ENCODE measurements at regions not wholly inside any gene's neighbourhood (a gene's known extent, or its start where the extent isn't known, plus 50 kb on each side); places are given as distances from the start of the nearest gene placed in this dataset.

DNA sequence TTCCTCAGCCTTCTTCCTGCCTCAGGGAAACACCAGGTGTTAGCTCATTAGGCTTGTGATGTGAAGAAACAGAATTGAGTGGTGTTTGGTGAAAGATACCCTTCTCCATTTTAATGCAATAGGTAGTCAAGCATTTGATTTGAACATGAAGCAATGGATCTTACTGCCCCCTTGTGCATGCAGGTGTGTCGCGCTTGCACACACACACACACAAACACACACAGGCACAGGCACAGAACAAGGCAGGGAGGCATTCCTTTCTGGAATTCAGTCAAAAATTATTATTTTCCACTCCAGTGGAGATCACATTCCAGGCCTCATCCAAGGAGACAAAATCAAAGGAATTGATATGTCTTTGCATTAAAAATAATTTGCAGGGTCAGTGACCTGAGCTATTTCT lies 667.0 kb upstream of the MARCKS start:
- BruUV-seq (replicated peaks) = no TSS peak
- dilution Hi-C loops (cut with MboI; ENCODE audit: extremely low pct_ligation_motif_present, low sequenced_read_pairs) = no loop called here
- no peak overlapping the region for H3K9ac ChIP-seq (replicated peaks; ENCODE audit: extremely low read depth, insufficient read depth, low read length)
- TF ChIP-seq MAX (IDR thresholded peaks at IDR 0.05; ENCODE audit: insufficient read depth, insufficient read length) = no peak
- peak in 1 of 2 donors; percentile 13 for TF ChIP-seq CTCF (IDR thresholded peaks at IDR 0.05; ENCODE audit: extremely low read depth in 1 of 2, insufficient read depth in 1 of 2, low read depth in 1 of 2, low read length in 2 of 2)
- no peaks in the 10 kb centered on the region for H3K36me3 ChIP-seq (ENCODE audit: control insufficient read depth in 2 of 2, extremely low read depth in 1 of 2, insufficient read depth in 2 of 2, low read length in 2 of 2)
- no peaks in the 10 kb centered on the region for H3K27me3 ChIP-seq (ENCODE audit: control insufficient read depth in 2 of 2, insufficient read depth in 2 of 2, low read length in 2 of 2)
- H3K79me2 ChIP-seq (ENCODE audit: control insufficient read depth, insufficient read depth, low read length) = no peaks in the 10 kb centered on the region
- DNase-seq (ENCODE audit: low read depth, low spot score) (no peak), FAIRE-seq (no peak)
- no peak overlapping the region for H2AFZ ChIP-seq (ENCODE audit: low read depth, low read length)
- H3K4me3 ChIP-seq (replicated peaks in 1 of 3; ENCODE audit: insufficient read depth in 1 of 3, low read depth in 1 of 3, low read length in 3 of 3) = no peak overlapping the region
- no peak overlapping the region for H3K27ac ChIP-seq (ENCODE audit: insufficient read depth, low read depth, low read length)
- no peaks in the 10 kb centered on the region for H3K9me3 ChIP-seq (replicated peaks; ENCODE audit: control insufficient read depth, insufficient read depth, low read length)
- intact Hi-C loops (cut with micrococcal nuclease) = no loop called here
- peaks cover 6% of the 10 kb centered on the region for H3K4me1 ChIP-seq (ENCODE audit: control insufficient read depth, extremely low read depth, insufficient read depth, low read length)
- POLR2A ChIA-PET = no interaction called here
- H3K4me2 ChIP-seq (ENCODE audit: insufficient read depth, low read length) = no peak overlapping the region
- H3K9me1 ChIP-seq (replicated peaks; ENCODE audit: control insufficient read depth, extremely low read depth, insufficient read depth, low read length) = no peaks in the 10 kb centered on the region
- CTCF ChIA-PET = interaction anchor here (1.4 to 1.5 kb wide), 2 partner anchors 53 to 668 kb away, joined by 3 to 8 read pairs; no protein-coding TSS in a partner anchor
- no peaks in the 10 kb centered on the region for H4K20me1 ChIP-seq (replicated peaks; ENCODE audit: control insufficient read depth, extremely low read depth, insufficient read depth, low read length)

DNA sequence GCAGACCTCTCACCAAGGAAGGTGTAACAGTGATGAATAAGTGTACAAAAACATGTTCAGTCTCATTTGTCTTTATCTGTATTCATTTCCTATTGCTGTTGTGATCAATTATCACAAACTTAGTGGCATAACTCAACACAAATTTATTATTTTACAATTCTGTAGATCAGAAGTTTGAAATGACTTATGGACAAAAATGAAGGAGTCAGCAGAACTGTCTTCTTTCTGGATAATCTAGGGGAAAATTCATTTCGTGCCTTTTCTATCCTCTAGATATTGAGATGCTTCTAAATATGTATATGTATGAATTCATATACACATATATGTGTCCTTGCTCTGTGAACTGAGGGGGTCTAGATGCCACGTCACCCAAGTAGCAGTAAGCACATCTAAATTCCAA lies 663.1 kb upstream of the MARCKS start:
- H2AFZ ChIP-seq (ENCODE audit: low read depth, low read length) = no peak overlapping the region
- H3K4me1 ChIP-seq (ENCODE audit: control insufficient read depth, extremely low read depth, insufficient read depth, low read length) = no peaks in the 10 kb centered on the region
- CTCF ChIA-PET = no interaction called here
- H3K79me2 ChIP-seq (ENCODE audit: control insufficient read depth, insufficient read depth, low read length) = no peaks in the 10 kb centered on the region
- DNase-seq (ENCODE audit: low read depth, low spot score) (no peak), FAIRE-seq (no peak)
- intact Hi-C loops (cut with micrococcal nuclease) (no loop called here), dilution Hi-C loops (cut with MboI; ENCODE audit: extremely low pct_ligation_motif_present, low sequenced_read_pairs) (no loop called here)
- no peaks in the 10 kb centered on the region for H3K27me3 ChIP-seq (ENCODE audit: control insufficient read depth in 2 of 2, insufficient read depth in 2 of 2, low read length in 2 of 2)
- no peak overlapping the region for H3K4me3 ChIP-seq (replicated peaks in 1 of 3; ENCODE audit: insufficient read depth in 1 of 3, low read depth in 1 of 3, low read length in 3 of 3)
- H4K20me1 ChIP-seq (replicated peaks; ENCODE audit: control insufficient read depth, extremely low read depth, insufficient read depth, low read length) = no peaks in the 10 kb centered on the region
- no peaks in the 10 kb centered on the region for H3K36me3 ChIP-seq (ENCODE audit: control insufficient read depth in 2 of 2, extremely low read depth in 1 of 2, insufficient read depth in 2 of 2, low read length in 2 of 2)
- TF ChIP-seq FOS (IDR thresholded peaks at IDR 0.05; ENCODE audit: borderline replicate concordance, insufficient read depth, low read length) = no peak
- H3K27ac ChIP-seq (ENCODE audit: insufficient read depth, low read depth, low read length) = no peak overlapping the region
- H3K9me3 ChIP-seq (replicated peaks; ENCODE audit: control insufficient read depth, insufficient read depth, low read length) = no peaks in the 10 kb centered on the region
- H3K9me1 ChIP-seq (replicated peaks; ENCODE audit: control insufficient read depth, extremely low read depth, insufficient read depth, low read length) = no peaks in the 10 kb centered on the region
- BruUV-seq (replicated peaks) = no TSS peak
- POLR2A ChIA-PET = no interaction called here
- no peak overlapping the region for H3K4me2 ChIP-seq (ENCODE audit: insufficient read depth, low read length)
- H3K9ac ChIP-seq (replicated peaks; ENCODE audit: extremely low read depth, insufficient read depth, low read length) = no peak overlapping the region

Measured in endothelial cell of umbilical vein (primary cell).